ENCODE measurements at regions not wholly inside any gene's neighbourhood (a gene's known extent, or its start where the extent isn't known, plus 50 kb on each side); places are given as distances from the start of the nearest gene placed in this dataset.

GRCh38 chr22:27269751-27270543 lies 531.6 kb downstream of the MN1 start:
- TF ChIP-seq POLR2A (IDR thresholded peaks at IDR 0.05) (no peak), POLR2AphosphoS5 (IDR thresholded peaks at IDR 0.05) (no peak)

Measured in prostate gland (tissue), 1 donor.